ENCODE measurements at regions not wholly inside any gene's neighbourhood (a gene's known extent, or its start where the extent isn't known, plus 50 kb on each side); places are given as distances from the start of the nearest gene placed in this dataset.

- TF ChIP-seq CTCF (IDR thresholded peaks at IDR 0.05) (no peak), POLR2A (IDR thresholded peaks at IDR 0.05) (no peak)
These were observed 993.1 kb upstream of the TMEFF2 start for GRCh38 chr2:193187816-193188215.

Data from stomach (tissue), 4 donors.